H1 (cell line): ENCODE measurements at regions not wholly inside any gene's neighbourhood (a gene's known extent, or its start where the extent isn't known, plus 50 kb on each side); places are given as distances from the start of the nearest gene placed in this dataset.

Experiments used
- CTCF ChIA-PET: fragments of 300-600 bp; sonication (Branson Sonifier 250); formaldehyde crosslinking; loops from one replicate; lab custom pipeline; 2021; ENCODE audit not compliant: partially characterized antibody; lab: Charles Lee
- POLR2A ChIA-PET: fragments of 300-600 bp; sonication (Branson Sonifier 250); formaldehyde crosslinking; loops from one replicate; lab custom pipeline; 2021; ENCODE audit warnings: inconsistent platforms; ENCODE audit not compliant: partially characterized antibody; lab: Charles Lee
- DNase-seq, 2 experiments: peaks; one replicate each; pipeline versions ENCODE4 v3.0.0 to v3.0.0-alpha.2; 2010 to 2022; ENCODE audit warnings: low spot score in 2 of 2, low read depth in 1 of 2, mixed read lengths in 1 of 2
- FAIRE-seq: peaks from 2 replicates; lab custom pipeline; 2011; peaks lifted over from hg19 to GRCh38; lab: Jason Lieb, UNC
- H2AFZ ChIP-seq: 2 replicates; pipeline ENCODE4 v1.8.1; 2012; ENCODE audit warnings: low read length, inconsistent platforms
- H2AK5ac ChIP-seq: 2 replicates; pipeline ENCODE4 v1.6.1; 2013; ENCODE audit warnings: low read depth, low read length
- H2BK120ac ChIP-seq: replicated peaks from 2 replicates; pipeline ENCODE3; 2013; ENCODE audit warnings: low read depth, low read length, inconsistent platforms
- H2BK12ac ChIP-seq: 2 replicates; pipeline ENCODE4 v1.6.1; 2013; ENCODE audit warnings: low read depth, low read length
- H2BK15ac ChIP-seq: 2 replicates; pipeline ENCODE4 v1.6.1; 2013; ENCODE audit warnings: low read length
- H2BK20ac ChIP-seq: 2 replicates; pipeline ENCODE4 v1.6.1; 2013; ENCODE audit warnings: low read length
- H2BK5ac ChIP-seq: 2 replicates; pipeline ENCODE4 v1.6.1; 2013; ENCODE audit warnings: low read depth, low read length
- H3K14ac ChIP-seq: 2 replicates; pipeline ENCODE4 v1.6.1; 2013; ENCODE audit warnings: inconsistent platforms; ENCODE audit not compliant: insufficient read length
- H3K18ac ChIP-seq: 2 replicates; pipeline ENCODE4 v1.6.1; 2013; ENCODE audit warnings: low read length; ENCODE audit errors: extremely low read depth
- H3K23ac ChIP-seq: 2 replicates; pipeline ENCODE4 v1.6.1; 2013; ENCODE audit warnings: inconsistent platforms; ENCODE audit not compliant: insufficient read length
- H3K23me2 ChIP-seq: 2 replicates; pipeline ENCODE4 v1.6.1; 2013; ENCODE audit warnings: low read depth, low read length
- H3K27ac ChIP-seq: 2 replicates; pipeline ENCODE4 v1.6.1; 2011; ENCODE audit warnings: low read depth, low read length, inconsistent platforms
- H3K27me3 ChIP-seq, 4 experiments: replicated peaks in 1 of 4; 1 replicate in 1 of 4; 2 replicates in 3 of 4; pipeline versions ENCODE4 v1.6.1 to v1.8.1; 2011 to 2013; ENCODE audit warnings: low read length in 3 of 4, mild to moderate bottlenecking in 3 of 4, inconsistent platforms in 2 of 4, mixed read lengths in 2 of 4, moderate library complexity in 1 of 4; ENCODE audit not compliant: control insufficient read depth in 3 of 4, insufficient read depth in 3 of 4; ENCODE audit errors: extremely low read depth in 1 of 4
- H3K36me3 ChIP-seq, 4 experiments: 2 replicates each; pipeline versions ENCODE4 v1.6.1 to v1.8.1; 2011 to 2013; ENCODE audit warnings: mild to moderate bottlenecking in 4 of 4, low read length in 3 of 4, moderate library complexity in 2 of 4, control low read depth in 1 of 4, inconsistent platforms in 1 of 4; ENCODE audit not compliant: insufficient read depth in 4 of 4, control insufficient read depth in 2 of 4
- H3K4ac ChIP-seq: replicated peaks from 2 replicates; pipeline ENCODE3; 2013; ENCODE audit warnings: low read length, low read depth, mixed read lengths, inconsistent platforms; ENCODE audit not compliant: insufficient read length
- H3K4me1 ChIP-seq, 4 experiments: replicated peaks in 1 of 4; 1 replicate in 1 of 4; 2 replicates in 3 of 4; pipeline versions ENCODE4 v1.6.1 to v1.8.1; 2011 to 2013; ENCODE audit warnings: low read length in 3 of 4, inconsistent platforms in 2 of 4, mixed read lengths in 1 of 4; ENCODE audit not compliant: insufficient read depth in 4 of 4, control insufficient read depth in 3 of 4
- H3K4me2 ChIP-seq, 2 experiments: 2 replicates each; pipeline versions ENCODE4 v1.6.1 to v1.8.1; 2011 to 2013; ENCODE audit warnings: low read depth in 2 of 2, low read length in 2 of 2, control low read depth in 1 of 2, inconsistent platforms in 1 of 2, mild to moderate bottlenecking in 1 of 2; ENCODE audit not compliant: insufficient read depth in 1 of 2
- H3K4me3 ChIP-seq, 4 experiments: fragments of 200-600, 300-600 bp in 1 of 4; sonication (generic), shearing (Covaris generic), sonication (Bioruptor Twin) in 1 of 4; 2 replicates each; pipeline versions ENCODE4 v1.5.1 to v1.8.1; 2011 to 2016; ENCODE audit warnings: low read length in 4 of 4, low read depth in 3 of 4, control low read depth in 2 of 4, inconsistent platforms in 2 of 4, mild to moderate bottlenecking in 2 of 4, mixed read lengths in 1 of 4, moderate library complexity in 1 of 4; ENCODE audit not compliant: insufficient read depth in 2 of 4; ENCODE audit errors: extremely low read depth in 1 of 4
- H3K56ac ChIP-seq: replicated peaks from 2 replicates; pipeline ENCODE3; 2013; ENCODE audit warnings: low read depth, mild to moderate bottlenecking, mixed read lengths, low read length, inconsistent platforms; ENCODE audit not compliant: insufficient read length
- H3K79me1 ChIP-seq: 2 replicates; pipeline ENCODE4 v1.6.1; 2013; ENCODE audit warnings: low read depth, low read length, control low read depth
- H3K79me2 ChIP-seq, 2 experiments: 2 replicates each; pipeline versions ENCODE4 v1.6.1 to v1.8.1; 2012 to 2013; ENCODE audit warnings: low read length in 2 of 2, mild to moderate bottlenecking in 2 of 2, inconsistent platforms in 1 of 2; ENCODE audit not compliant: insufficient read depth in 2 of 2, control insufficient read depth in 1 of 2
- H3K9ac ChIP-seq, 4 experiments: replicated peaks in 1 of 4; 1 replicate in 1 of 4; 2 replicates in 3 of 4; pipeline versions ENCODE4 v1.6.1 to v1.8.1; 2011 to 2013; ENCODE audit warnings: low read depth in 3 of 4, low read length in 3 of 4, control low read depth in 2 of 4, mild to moderate bottlenecking in 2 of 4, moderate library complexity in 2 of 4, inconsistent platforms in 1 of 4; ENCODE audit errors: extremely low read depth in 1 of 4
- H3K9me3 ChIP-seq, 2 experiments: 2 replicates each; pipeline versions ENCODE4 v1.6.1 to v1.8.1; 2012 to 2013; ENCODE audit warnings: mild to moderate bottlenecking in 2 of 2, moderate library complexity in 2 of 2, control low read depth in 1 of 2, inconsistent platforms in 1 of 2, low read depth in 1 of 2, low read length in 1 of 2, mixed read lengths in 1 of 2; ENCODE audit not compliant: insufficient read depth in 2 of 2
- H4K20me1 ChIP-seq, 2 experiments: replicated peaks in 1 of 2; 2 replicates each; pipeline versions ENCODE3 to v1.8.1; 2011 to 2013; ENCODE audit warnings: inconsistent platforms in 2 of 2, low read length in 2 of 2, mild to moderate bottlenecking in 1 of 2; ENCODE audit not compliant: insufficient read depth in 2 of 2, control insufficient read depth in 1 of 2
- H4K5ac ChIP-seq: 2 replicates; pipeline ENCODE4 v1.6.1; 2013; ENCODE audit warnings: low read length, low read depth, mixed read lengths, inconsistent platforms; ENCODE audit not compliant: insufficient read length
- H4K8ac ChIP-seq: 2 replicates; pipeline ENCODE4 v1.8.0; 2013; ENCODE audit warnings: mild to moderate bottlenecking, moderate library complexity, low read length, inconsistent platforms; ENCODE audit not compliant: insufficient read depth; ENCODE audit errors: extremely low read depth
- H4K91ac ChIP-seq: replicated peaks from 2 replicates; pipeline ENCODE3; 2013; ENCODE audit warnings: low read length, mixed read lengths, inconsistent platforms; ENCODE audit not compliant: insufficient read length
- CHD2 ChIP-seq: IDR thresholded peaks from 2 replicates; pipeline ENCODE4 v1.6.1; 2012; ENCODE audit warnings: low read length, improper control_type of control experiment
- CTCF ChIP-seq, 3 experiments: IDR thresholded peaks; 1 replicate in 2 of 3; 2 replicates in 1 of 3; pipeline versions ENCODE4 v1.5.1 to v1.6.1; 2011; ENCODE audit warnings: low read length in 3 of 3, mild to moderate bottlenecking in 3 of 3, inconsistent platforms in 2 of 3, low read depth in 1 of 3, moderate library complexity in 1 of 3; ENCODE audit not compliant: insufficient read depth in 1 of 3; ENCODE audit errors: control extremely low read depth in 1 of 3
- EGR1 ChIP-seq: IDR thresholded peaks from 2 replicates; pipeline ENCODE4 v1.6.1; 2011; ENCODE audit warnings: low read depth, low read length, borderline replicate concordance
- JUN ChIP-seq: IDR thresholded peaks from 2 replicates; pipeline ENCODE4 v1.6.1; 2011; ENCODE audit warnings: low read depth, mild to moderate bottlenecking, improper control_type of control experiment, low read length
- JUND ChIP-seq: IDR thresholded peaks from 2 replicates; pipeline ENCODE4 v1.6.1; 2011; ENCODE audit warnings: mild to moderate bottlenecking, improper control_type of control experiment, low read length
- KDM4A ChIP-seq: IDR thresholded peaks from one replicate; pipeline ENCODE4 v1.7.1; 2012; ENCODE audit warnings: low read depth, mild to moderate bottlenecking, moderate library complexity, low read length, inconsistent platforms; ENCODE audit not compliant: severe bottlenecking
- KDM5A ChIP-seq: fragments of 200-600 bp; IDR thresholded peaks from 2 replicates; pipeline ENCODE4 v1.7.1; 2012; ENCODE audit warnings: mild to moderate bottlenecking, low read length, inconsistent platforms, mixed read lengths
- NRF1 ChIP-seq: IDR thresholded peaks from 2 replicates; pipeline ENCODE4 v1.6.1; 2011; ENCODE audit warnings: mild to moderate bottlenecking, low read depth, low read length, improper control_type of control experiment
- POU5F1 ChIP-seq: IDR thresholded peaks from 2 replicates; pipeline ENCODE4 v1.6.1; 2011; ENCODE audit warnings: low read depth, mild to moderate bottlenecking, low read length, moderate library complexity
- SAP30 ChIP-seq: fragments of 300-600 bp; sonication (generic); IDR thresholded peaks from 2 replicates; pipeline ENCODE4 v1.7.1; 2012; ENCODE audit warnings: low read length, moderate library complexity, mild to moderate bottlenecking, inconsistent platforms; ENCODE audit not compliant: insufficient read depth, insufficient replicate concordance
- SP1 ChIP-seq: IDR thresholded peaks from 2 replicates; pipeline ENCODE4 v1.6.1; 2011; ENCODE audit warnings: low read depth, low read length
- TAF7 ChIP-seq: optimal IDR thresholded peaks from 2 replicates; pipeline ENCODE3; 2011; ENCODE audit warnings: low read depth, mild to moderate bottlenecking, inconsistent platforms, low read length, moderate library complexity, borderline replicate concordance

- no peak overlapping the region for H2AFZ ChIP-seq
- DNase-seq: no peak
These were observed 283.2 kb upstream of the STT3B start for GRCh38 chr3:31249545-31249944.

More at GRCh38 chr3:31249545-31249944, 283.2 kb upstream of the STT3B start:
- H2BK15ac ChIP-seq: no peak overlapping the region
- H3K9ac ChIP-seq: no peak overlapping the region
- H3K4me3 ChIP-seq: no peak overlapping the region
- no peaks in the 10 kb centered on the region for H3K79me2 ChIP-seq
- no peaks in the 10 kb centered on the region for H3K36me3 ChIP-seq
- H2BK12ac ChIP-seq: no peak overlapping the region
- peaks cover 0 to 5% (median 0%) of the 10 kb centered on the region in 4 experiments; a peak in 1 of 7 replicates for H3K4me1 ChIP-seq
- H2AK5ac ChIP-seq: no peak overlapping the region
- H3K23ac ChIP-seq: no peak overlapping the region
- H3K27ac ChIP-seq: no peak overlapping the region
- H3K14ac ChIP-seq: no peak overlapping the region
- H2BK120ac ChIP-seq: no peak overlapping the region
- no peaks in the 10 kb centered on the region for H3K27me3 ChIP-seq
- CTCF ChIA-PET: no interaction called here
- no peak overlapping the region for H4K8ac ChIP-seq
- H4K5ac ChIP-seq: no peak overlapping the region
- FAIRE-seq: no peak
- no peaks in the 10 kb centered on the region for H3K79me1 ChIP-seq
- H3K4ac ChIP-seq: no peak overlapping the region
- H3K9me3 ChIP-seq: no peaks in the 10 kb centered on the region; a peak in 1 of 4 replicates
- H4K20me1 ChIP-seq: no peaks in the 10 kb centered on the region
- H3K56ac ChIP-seq: no peak overlapping the region
- H3K23me2 ChIP-seq: no peaks in the 10 kb centered on the region
- POLR2A ChIA-PET: no interaction called here
- no peak overlapping the region for H2BK20ac ChIP-seq
- no peak overlapping the region for H3K18ac ChIP-seq
- TF ChIP-seq TAF7 (no peak), CTCF (IDR thresholded peaks at IDR 0.05; ENCODE audit: control extremely low read depth in 1 of 3, insufficient read depth in 1 of 3, low read depth in 1 of 3, low read length in 3 of 3) (no peak), JUN (no peak), EGR1 (no peak), JUND (no peak), NRF1 (no peak), CHD2 (no peak), KDM5A (no peak), SAP30 (no peak), POU5F1 (no peak), KDM4A (no peak), SP1 (no peak)
- no peak overlapping the region for H4K91ac ChIP-seq
- H3K4me2 ChIP-seq: no peak overlapping the region
- H2BK5ac ChIP-seq: no peak overlapping the region
